Endodermal cell (in vitro differentiated cells): ENCODE measurements at regions not wholly inside any gene's neighbourhood (a gene's known extent, or its start where the extent isn't known, plus 50 kb on each side); places are given as distances from the start of the nearest gene placed in this dataset.

ENCODE experiments used
- DNase-seq: peaks from one replicate; pipeline ENCODE4 v3.0.0-alpha.2; 2017
- H3K27ac ChIP-seq: 2 replicates; pipeline ENCODE4 v1.5.1; 2013; ENCODE audit warnings: mild to moderate bottlenecking, low read depth, low read length, moderate library complexity
- H3K27me3 ChIP-seq: 2 replicates; pipeline ENCODE4 v1.6.1; 2013; ENCODE audit warnings: mild to moderate bottlenecking, low read length, moderate library complexity; ENCODE audit not compliant: insufficient read depth, control insufficient read depth, poor library complexity, severe bottlenecking
- H3K36me3 ChIP-seq: 2 replicates; pipeline ENCODE4 v1.7.0; 2013; ENCODE audit warnings: mild to moderate bottlenecking, low read length, moderate library complexity; ENCODE audit not compliant: control insufficient read depth, insufficient read depth
- H3K4me1 ChIP-seq: one replicate; pipeline ENCODE4 v1.7.0; 2013; ENCODE audit warnings: low read length; ENCODE audit not compliant: control insufficient read depth, insufficient read depth
- H3K4me3 ChIP-seq: 2 replicates; pipeline ENCODE4 v1.5.1; 2013; ENCODE audit warnings: mild to moderate bottlenecking, low read length, moderate library complexity
- H3K9ac ChIP-seq: 2 replicates; pipeline ENCODE4 v1.6.1; 2013; ENCODE audit warnings: mild to moderate bottlenecking, low read length, moderate library complexity; ENCODE audit not compliant: poor library complexity, severe bottlenecking; ENCODE audit errors: extremely low read depth
- H3K9me3 ChIP-seq: 2 replicates; pipeline ENCODE4 v1.6.1; 2013; ENCODE audit warnings: mild to moderate bottlenecking, low read length, moderate library complexity; ENCODE audit not compliant: control insufficient read depth
- H3K27ac Mint-ChIP-seq: 2 replicates; pipeline ENCODE4 v1.8.0; 2020; ENCODE audit warnings: mixed read lengths
- H3K27me3 Mint-ChIP-seq: 2 replicates; pipeline ENCODE4 v1.8.0; 2021; ENCODE audit warnings: mild to moderate bottlenecking, mixed read lengths; ENCODE audit not compliant: insufficient read depth
- H3K36me3 Mint-ChIP-seq: 2 replicates; pipeline ENCODE4 v1.8.0; 2020; ENCODE audit warnings: low read depth, mixed read lengths
- H3K4me1 Mint-ChIP-seq: 2 replicates; pipeline ENCODE4 v1.8.0; 2020; ENCODE audit warnings: mixed read lengths
- H3K4me3 Mint-ChIP-seq: 2 replicates; pipeline ENCODE4 v1.8.0; 2020; ENCODE audit warnings: mild to moderate bottlenecking, moderate library complexity, mixed read lengths
- H3K9me3 Mint-ChIP-seq: 2 replicates; pipeline ENCODE4 v1.8.0; 2020; ENCODE audit warnings: mild to moderate bottlenecking, mixed read lengths
- CTCF ChIP-seq: fragments of 200-600 bp; sonication (generic); conservative IDR thresholded peaks from 2 replicates; pipeline ENCODE4 v1.5.0; 2021; ENCODE audit warnings: antibody characterized with exemption, mild to moderate bottlenecking
- WGBS, 2 experiments: methylation state at CpG; one replicate each; pipeline versions ENCODE4 v1.1.5 to v1.1.7; 2013; ENCODE audit warnings: missing lambda C conversion rate in 2 of 2, mixed read lengths in 1 of 2; ENCODE audit not compliant: insufficient coverage in 1 of 2, insufficient read length in 1 of 2; 5-methylcytosine and 5-hydroxymethylcytosine counted together

GRCh38 chr20:10962937-10963336, 289.1 kb upstream of the JAG1 start:
- 86 to 94% methylated on average over 1 to 3 of the region's 3 CpGs for WGBS, 2 experiments
- Histone ChIP-seq H3K4me1 (no peaks in the 10 kb centered on the region), H3K9me3 (no peaks in the 10 kb centered on the region), H3K4me3 (no peak overlapping the region), H3K36me3 (no peaks in the 10 kb centered on the region), H3K9ac (no peak overlapping the region), H3K27ac (no peak overlapping the region), H3K27me3 (no peaks in the 10 kb centered on the region)
- no peaks in the 10 kb centered on the region for H3K4me1 Mint-ChIP-seq
- no peak for DNase-seq
- TF ChIP-seq CTCF: no peak
- no peaks in the 10 kb centered on the region for H3K9me3 Mint-ChIP-seq
- H3K27ac Mint-ChIP-seq: no peak overlapping the region
- no peak overlapping the region for H3K4me3 Mint-ChIP-seq
- no peaks in the 10 kb centered on the region for H3K27me3 Mint-ChIP-seq
- no peaks in the 10 kb centered on the region for H3K36me3 Mint-ChIP-seq

GRCh38 chr20:10963717-10964266, 290.0 kb upstream of the JAG1 start:
- Mint-ChIP-seq H3K27me3 (no peaks in the 10 kb centered on the region), H3K4me3 (no peak overlapping the region), H3K27ac (no peak overlapping the region), H3K4me1 (no peaks in the 10 kb centered on the region), H3K9me3 (no peaks in the 10 kb centered on the region), H3K36me3 (no peaks in the 10 kb centered on the region)
- Histone ChIP-seq H3K27ac (no peak overlapping the region), H3K4me1 (no peaks in the 10 kb centered on the region), H3K9ac (no peak overlapping the region), H3K36me3 (no peaks in the 10 kb centered on the region), H3K4me3 (no peak overlapping the region), H3K27me3 (no peaks in the 10 kb centered on the region), H3K9me3 (no peaks in the 10 kb centered on the region)
- 94 to 100% methylated on average over 1 to 2 of the region's 2 CpGs for WGBS, 2 experiments
- DNase-seq: no peak
- no peak for TF ChIP-seq CTCF

- Histone ChIP-seq H3K9me3 (no peaks in the 10 kb centered on the region), H3K27ac (no peak overlapping the region), H3K4me3 (no peak overlapping the region), H3K27me3 (no peaks in the 10 kb centered on the region), H3K9ac (no peak overlapping the region), H3K36me3 (no peaks in the 10 kb centered on the region), H3K4me1 (no peaks in the 10 kb centered on the region)
- no peak for TF ChIP-seq CTCF
- no peaks in the 10 kb centered on the region for H3K9me3 Mint-ChIP-seq
- H3K4me1 Mint-ChIP-seq: no peaks in the 10 kb centered on the region
- no peak for DNase-seq
- no peaks in the 10 kb centered on the region for H3K36me3 Mint-ChIP-seq
- 91% methylated on average over 4 of the region's 4 CpGs; no CpG with 5 or more reads in 1 of the 2 experiments for WGBS, 2 experiments
- no peak overlapping the region for H3K4me3 Mint-ChIP-seq
- no peak overlapping the region for H3K27ac Mint-ChIP-seq
- no peaks in the 10 kb centered on the region for H3K27me3 Mint-ChIP-seq
Observed at GRCh38 chr20:10965936-10966470, 292.2 kb upstream of the JAG1 start.
